Superior temporal gyrus (tissue), 1 donor: ENCODE measurements at regions not wholly inside any gene's neighbourhood (a gene's known extent, or its start where the extent isn't known, plus 50 kb on each side); places are given as distances from the start of the nearest gene placed in this dataset.
"Not testable (repeated sequence)": the region's sequence is repeated elsewhere in the genome, so short reads cannot be mapped to it uniquely, and the experiment has no call there.

Experiments
- DNase-seq: peaks from one replicate; pipeline ENCODE4 v3.0.0-alpha.2; 2016; ENCODE audit errors: extremely low spot score

DNA sequence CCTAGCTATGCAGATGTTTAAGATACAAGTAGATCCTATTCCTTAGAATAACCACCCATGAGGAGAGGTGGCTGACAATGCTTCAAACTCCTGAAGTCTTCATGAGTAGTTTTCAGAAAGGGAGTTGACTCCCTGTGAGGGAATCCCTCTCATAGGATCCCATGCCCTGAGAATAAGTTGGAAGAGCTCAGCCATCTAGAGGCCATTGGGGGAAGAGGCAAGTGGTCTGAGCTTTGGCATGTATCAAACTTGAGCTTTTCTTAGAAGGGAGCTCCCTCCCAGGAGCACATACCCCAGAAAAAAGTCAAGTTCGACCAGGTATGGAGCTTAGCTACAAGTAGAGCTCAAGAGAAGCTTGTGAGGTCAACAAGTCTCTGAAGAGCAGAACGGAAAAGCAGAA is 165.7 kb upstream of the RBM19 start:
- no peak for DNase-seq

GRCh38 chr12:114123108-114123507 is 157.0 kb upstream of the RBM19 start:
- no peak for DNase-seq

DNA sequence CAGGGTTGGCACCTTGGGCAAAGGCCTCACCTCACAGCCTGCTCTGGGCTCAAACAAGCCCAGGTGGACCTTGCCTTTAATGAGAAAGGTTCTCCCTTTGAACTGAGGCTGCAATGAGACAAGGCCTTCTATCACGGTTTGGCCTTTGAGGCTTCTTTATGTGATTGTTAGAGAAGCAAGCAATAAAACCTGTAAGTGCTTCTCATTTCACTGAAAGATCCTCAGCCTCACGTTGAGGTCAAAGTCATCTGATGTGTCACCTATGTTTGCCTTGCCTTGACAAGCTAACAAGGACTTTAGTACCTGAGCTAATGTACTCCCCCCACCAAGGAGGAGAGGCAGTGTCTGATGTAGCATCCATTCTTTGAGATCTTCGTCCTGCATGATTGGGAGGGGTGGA is 155.9 kb upstream of the RBM19 start:
- no peak for DNase-seq

GRCh38 chr12:114119316-114119715 is 153.2 kb upstream of the RBM19 start:
- DNase-seq, result no peak

GRCh38 chr12:114096461-114096860 is 130.3 kb upstream of the RBM19 start:
- no peak for DNase-seq

GRCh38 chr12:114093520-114093919 is 127.4 kb upstream of the RBM19 start:
- DNase-seq, result no peak

DNA sequence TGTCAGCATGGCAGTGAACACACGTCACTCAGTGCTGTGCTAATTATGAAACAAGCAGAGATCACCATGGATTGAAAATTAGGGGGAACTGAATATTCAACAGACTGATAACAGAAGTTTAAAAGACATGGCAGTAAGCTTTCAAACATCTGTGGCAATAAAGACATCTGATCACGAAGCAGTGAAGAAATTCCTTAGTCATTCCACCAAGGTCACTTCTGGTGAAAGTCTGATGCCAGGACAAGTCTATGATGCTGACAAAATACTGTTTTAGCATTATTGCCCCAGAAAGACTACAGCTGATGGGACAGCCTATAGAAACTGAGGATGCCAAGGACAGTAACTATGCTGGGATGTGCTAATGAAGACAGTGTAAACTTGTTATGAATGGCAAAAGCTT is 126.9 kb upstream of the RBM19 start:
- DNase-seq, result no peak

DNA sequence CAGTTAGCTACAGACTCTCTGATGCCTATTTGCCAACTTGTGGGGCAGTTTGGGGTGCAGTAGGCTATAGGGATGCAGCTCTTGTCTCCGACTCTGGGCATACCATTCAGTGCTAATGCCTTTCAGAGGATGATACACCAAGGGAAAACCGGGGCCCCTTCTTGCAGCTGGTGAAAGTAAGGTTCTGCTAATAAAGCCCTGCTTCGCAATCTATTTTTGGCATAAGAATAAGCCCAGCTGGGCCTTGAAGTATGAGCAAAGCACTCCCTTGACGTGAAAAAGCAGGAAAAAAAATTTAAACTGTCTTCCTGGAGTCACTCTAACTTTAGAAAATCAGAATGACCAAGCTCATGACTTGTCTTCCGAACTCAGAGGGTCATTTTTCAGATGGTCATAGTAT is 124.1 kb upstream of the RBM19 start:
- no peak for DNase-seq

- no peak for DNase-seq
Measured at GRCh38 chr12:114073076-114073475, 107.0 kb upstream of the RBM19 start.

DNA sequence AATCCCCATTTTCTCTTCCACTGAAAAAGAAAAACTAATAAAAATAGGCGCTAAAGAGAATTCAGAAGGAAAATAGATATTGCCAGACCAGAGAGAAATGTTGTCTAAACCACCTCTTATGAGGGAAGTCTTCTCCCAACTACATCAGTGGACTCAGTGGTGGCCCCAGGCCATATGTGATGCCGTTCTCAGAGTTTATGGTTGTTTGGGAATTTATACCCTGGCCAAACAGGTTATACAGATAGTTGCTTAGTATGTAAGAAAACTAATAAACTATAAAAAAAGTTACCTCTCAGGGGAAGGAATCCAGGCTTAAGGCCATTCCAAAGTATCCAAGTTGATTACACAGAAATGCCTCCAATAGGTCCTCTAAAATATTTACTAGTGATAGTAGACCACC is 103.4 kb upstream of the RBM19 start:
- no peak for DNase-seq

- DNase-seq, result no peak
Measured at GRCh38 chr12:114064497-114064896, 98.4 kb upstream of the RBM19 start.

DNA sequence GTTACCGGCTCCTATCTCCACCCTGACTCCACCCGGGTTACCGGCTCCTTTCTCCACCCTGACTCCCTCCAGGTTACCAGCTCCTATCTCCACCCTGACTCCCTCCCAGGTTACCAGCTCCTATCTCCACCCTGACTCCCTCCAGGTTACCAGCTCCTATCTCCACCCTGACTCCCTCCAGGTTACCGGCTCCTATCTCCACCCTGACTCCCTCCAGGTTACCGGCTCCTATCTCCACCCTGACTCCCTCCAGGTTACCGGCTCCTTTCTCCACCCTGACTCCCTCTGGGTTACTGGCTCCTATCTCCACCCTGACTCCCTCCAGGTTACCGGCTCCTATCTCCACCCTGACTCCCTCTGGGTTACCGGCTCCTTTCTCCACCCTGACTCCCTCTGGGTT is 97.9 kb upstream of the RBM19 start:
- DNase-seq, result not testable (repeated sequence)

DNA sequence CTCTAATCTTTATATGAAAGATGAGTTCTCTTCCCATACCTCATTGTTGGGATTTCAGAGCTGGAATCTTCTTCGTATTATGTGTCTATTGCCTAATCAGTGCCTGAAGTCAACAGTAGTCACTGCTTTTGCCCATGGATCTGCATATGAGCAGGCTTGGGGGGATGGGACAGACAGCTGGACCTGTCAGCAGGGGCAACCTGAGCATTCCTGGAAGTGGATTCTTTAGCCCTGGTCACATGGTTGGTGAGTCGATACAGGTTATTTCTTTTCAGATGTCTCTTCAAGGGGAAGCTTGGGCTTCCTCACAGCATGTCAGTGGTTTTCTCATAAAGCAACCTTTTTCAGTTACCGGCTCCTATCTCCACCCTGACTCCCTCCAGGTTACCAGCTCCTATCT is 97.3 kb upstream of the RBM19 start:
- DNase-seq, result no peak

DNA sequence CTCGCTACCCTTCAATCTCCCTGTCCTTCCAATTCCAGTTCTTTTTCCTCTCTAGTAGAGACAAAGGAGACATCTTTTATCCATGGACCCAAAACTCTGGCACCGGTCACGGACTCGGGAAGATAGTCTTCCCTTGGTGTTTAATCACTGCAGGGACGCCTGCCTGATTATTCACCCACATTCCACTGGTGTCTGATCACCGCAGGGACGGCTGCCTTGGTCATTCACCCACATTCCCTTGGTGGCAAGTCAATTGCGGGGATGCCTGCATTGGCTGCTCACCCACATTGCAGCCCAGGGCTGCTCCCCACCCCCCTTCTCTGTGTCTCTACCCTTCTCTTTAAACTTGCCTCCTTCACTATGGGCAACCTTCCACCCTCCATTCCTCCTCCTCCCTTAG is 90.2 kb upstream of the RBM19 start:
- DNase-seq, result not testable (repeated sequence)

DNA sequence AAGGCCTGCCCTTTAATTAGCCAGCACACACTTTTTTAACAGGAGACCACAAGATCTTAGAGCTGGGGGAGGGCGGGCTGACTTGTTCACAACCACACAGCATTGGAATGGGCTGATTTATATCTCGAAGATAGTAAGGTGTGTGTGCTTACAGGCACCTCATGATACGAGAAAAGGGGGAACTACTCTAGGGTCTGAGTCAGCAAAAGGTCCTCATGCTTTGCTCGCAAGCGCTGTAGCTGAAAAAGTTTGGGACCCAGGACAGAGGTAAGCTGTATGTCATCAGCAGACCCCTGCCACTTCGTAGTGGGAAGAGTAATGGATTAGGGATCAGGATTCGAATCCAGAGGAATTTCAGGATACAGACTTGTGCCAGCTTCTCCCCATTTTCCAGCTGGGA is 88.9 kb upstream of the RBM19 start:
- DNase-seq, result no peak

DNA sequence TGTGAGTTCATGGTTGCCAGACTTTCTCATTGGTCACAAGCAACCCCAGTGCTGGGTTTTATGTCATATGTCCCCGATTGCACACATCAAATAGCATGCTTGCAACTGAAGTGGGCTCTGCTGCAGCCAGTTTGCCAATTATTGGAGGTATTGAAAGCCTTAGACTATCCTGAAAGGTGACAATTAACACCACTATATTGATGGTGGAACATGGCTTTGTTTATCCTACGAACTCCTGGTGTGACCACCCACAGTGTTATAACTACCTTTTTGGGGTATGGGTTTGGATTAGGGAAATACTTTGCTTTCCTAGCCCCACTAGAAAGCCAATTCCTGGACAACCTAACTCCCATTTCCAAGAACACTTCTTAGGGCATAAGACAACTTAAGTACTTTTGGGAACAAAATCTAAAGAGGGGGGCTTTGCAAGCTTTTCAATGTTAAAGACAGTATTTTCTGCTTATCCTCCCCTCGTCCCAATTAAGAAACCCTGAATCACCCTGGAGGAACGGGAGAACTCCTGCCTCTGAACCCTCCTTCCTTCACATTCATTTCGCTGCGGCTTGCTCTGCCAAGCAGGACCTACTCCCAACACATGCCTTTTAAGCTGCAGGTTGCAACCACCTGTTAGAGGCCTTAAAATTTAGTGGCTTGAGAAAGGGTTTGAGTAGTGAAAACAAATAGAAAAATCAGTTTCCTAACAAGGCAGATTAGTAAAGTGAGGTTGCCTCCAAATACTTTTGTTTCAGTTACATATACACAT is 80.3 kb upstream of the RBM19 start:
- DNase-seq, result no peak

- DNase-seq, result no peak
Measured at GRCh38 chr12:114045349-114045748, 79.2 kb upstream of the RBM19 start.

GRCh38 chr12:114041590-114041989 is 75.5 kb upstream of the RBM19 start:
- DNase-seq, result no peak

DNA sequence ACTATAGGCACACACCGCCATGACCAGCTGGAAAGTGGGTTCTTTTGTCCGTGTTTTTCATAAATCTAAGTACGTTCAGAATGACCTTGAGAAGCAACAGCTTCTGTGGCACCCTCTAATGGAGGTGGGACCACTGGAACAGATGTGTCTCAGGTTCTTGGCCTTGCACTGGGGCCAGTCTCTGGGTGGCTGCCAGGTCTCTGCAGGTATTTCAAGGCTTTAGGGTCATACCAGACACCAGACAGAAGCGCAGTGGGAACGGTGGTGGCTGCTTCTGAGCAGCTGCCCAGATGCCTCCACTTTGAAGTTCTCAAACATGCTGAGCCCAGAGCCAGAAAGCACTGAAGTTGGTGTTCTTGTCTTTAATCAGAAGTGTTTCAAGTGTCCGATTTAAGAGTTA is 75.0 kb upstream of the RBM19 start:
- no peak for DNase-seq

- DNase-seq, result no peak
Measured at GRCh38 chr12:114038962-114039361, 72.8 kb upstream of the RBM19 start.

DNA sequence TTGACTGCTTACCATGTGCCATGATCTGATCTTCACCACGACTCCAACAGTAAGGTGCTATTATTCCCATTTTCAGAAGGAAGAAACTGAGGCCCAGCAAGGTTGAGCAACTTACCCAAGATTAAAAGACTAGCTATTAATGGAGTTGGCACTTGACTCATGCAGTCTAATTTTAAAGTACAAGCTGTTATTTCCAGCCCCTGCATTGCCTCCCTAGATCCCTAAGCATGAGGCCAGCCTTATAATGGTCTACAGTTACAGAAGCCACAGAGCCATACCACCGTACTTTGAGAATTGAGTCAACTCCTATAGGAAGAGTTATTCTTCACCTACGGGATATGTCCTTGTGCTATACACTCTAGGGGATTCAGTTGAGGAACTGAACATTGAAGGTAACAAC is 66.7 kb upstream of the RBM19 start:
- no peak for DNase-seq

DNA sequence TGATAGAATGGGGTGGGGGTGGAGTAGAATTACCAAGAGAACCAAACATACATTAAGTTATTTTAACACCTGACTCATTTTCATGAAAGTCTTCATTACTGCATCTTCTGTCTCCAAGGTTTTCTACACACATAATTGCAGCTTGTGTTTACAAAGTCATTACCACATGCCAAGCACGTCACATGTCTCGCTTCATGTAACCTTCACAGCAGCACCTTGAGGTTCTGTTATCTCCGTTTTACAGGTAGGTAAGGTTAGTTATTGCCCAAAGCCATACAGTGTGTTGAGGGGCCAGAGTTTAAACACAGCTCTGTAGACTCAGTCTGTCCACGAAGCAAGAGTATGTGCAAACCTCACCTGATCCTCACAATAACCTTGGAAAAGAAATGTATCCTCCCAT is 64.3 kb upstream of the RBM19 start:
- DNase-seq, result no peak

- no peak for DNase-seq
Measured at GRCh38 chr12:114026805-114027204, 60.7 kb upstream of the RBM19 start.

DNA sequence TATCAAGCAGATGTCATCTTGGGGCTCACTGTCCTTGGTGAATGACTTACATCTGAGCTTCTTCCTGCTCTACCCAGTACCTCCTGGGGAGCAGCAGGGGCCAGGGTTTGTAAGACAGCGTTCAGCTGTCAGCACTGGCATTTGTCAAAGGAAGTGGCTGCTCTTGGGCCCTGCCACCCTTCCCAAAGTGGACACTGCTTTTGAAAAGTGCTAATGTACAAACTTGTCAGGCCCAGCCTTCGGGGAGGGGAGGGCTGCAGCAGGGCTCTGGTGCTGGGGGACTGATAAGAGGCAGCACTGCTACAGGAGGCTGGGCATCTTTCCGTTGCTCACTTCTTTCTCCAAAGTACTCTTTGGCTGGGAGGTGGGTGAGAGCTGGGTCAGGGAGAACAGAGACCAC is 59.8 kb upstream of the RBM19 start:
- DNase-seq, result no peak
